ENCODE measurements at regions not wholly inside any gene's neighbourhood (a gene's known extent, or its start where the extent isn't known, plus 50 kb on each side); places are given as distances from the start of the nearest gene placed in this dataset.

DNA sequence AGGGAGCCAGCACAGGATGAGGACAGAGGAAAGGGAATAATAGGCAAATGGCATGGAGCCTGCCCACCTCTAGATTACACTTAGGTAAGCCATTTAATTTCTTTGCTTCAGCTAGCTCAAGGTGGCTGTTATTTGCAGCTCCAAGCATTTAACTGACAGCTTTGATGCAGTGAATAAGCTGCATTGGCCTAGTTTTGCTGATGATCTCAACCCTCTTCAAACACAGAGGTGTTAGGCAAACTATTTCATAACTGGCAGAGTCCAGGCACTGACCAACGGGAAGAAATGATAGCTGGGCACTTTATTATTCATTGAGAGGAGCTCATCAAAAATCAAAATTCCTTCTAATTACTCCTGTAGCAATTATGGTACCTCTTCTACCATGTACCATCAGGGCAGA is 317.4 kb downstream of the BMPER start:
- TF ChIP-seq ZNF274 (IDR thresholded peaks at IDR 0.05; ENCODE audit: low read depth, low read length) (no peak), YY1 (IDR thresholded peaks at IDR 0.05; ENCODE audit: insufficient read depth, insufficient read length) (no peak), SUZ12 (IDR thresholded peaks at IDR 0.05; ENCODE audit: extremely low read depth, insufficient read depth, insufficient read length) (no peak)
